HG02943 (cell line): ENCODE measurements at regions not wholly inside any gene's neighbourhood (a gene's known extent, or its start where the extent isn't known, plus 50 kb on each side); places are given as distances from the start of the nearest gene placed in this dataset.
"Not testable (repeated sequence)": the region's sequence is repeated elsewhere in the genome, so short reads cannot be mapped to it uniquely, and the experiment has no call there.

Experiments
- ATAC-seq: cut with Tn5 transposase; IDR thresholded peaks from one replicate; pipeline ENCODE4 v1.9.1; 2021; ENCODE audit warnings: mild to moderate bottlenecking, low read depth, moderate library complexity; ENCODE audit not compliant: unreplicated experiment

DNA sequence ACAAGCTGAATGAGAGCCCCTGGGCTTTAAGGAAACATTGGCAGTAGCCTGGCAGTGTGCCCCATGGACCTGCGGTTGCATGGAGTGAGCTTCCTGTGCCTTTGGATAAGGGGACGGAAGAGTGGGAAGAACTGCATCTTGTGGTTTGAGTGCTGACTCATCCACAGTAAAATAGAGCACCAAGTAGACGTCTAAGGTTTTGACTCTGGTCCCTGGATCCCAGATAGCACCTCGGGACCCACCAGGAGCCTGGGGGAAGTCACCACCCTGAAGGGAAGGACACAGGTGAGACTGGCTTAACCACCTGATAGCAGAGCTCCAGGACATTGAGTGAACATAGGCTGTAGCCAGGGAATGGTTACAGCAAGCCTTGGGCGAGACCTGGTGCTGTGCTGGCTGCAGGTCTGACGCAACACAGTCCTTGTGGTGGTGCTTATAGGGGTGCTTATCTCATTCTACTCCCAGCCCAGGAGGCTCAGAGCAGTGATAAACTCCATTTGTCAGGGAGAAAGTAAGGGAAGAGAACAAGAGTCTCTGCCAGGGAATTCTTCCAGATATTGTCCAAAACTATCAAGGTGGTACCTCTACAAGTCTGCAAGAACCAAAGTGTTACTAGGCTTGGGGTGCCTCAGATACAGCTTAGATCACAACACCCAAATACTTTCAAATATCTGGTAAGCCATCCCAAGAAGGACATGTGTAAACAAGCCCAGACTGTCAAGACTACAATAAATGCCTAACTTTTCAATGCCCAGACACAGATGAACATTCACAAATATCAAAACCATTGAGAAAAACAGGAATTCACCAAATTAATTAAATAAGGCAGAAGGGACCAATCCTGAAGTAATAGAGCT is 123.6 kb upstream of the TET2 start:
- ATAC-seq = no peak

GRCh38 chr4:105023668-105024055 is 123.0 kb upstream of the TET2 start:
- no peak for ATAC-seq

DNA sequence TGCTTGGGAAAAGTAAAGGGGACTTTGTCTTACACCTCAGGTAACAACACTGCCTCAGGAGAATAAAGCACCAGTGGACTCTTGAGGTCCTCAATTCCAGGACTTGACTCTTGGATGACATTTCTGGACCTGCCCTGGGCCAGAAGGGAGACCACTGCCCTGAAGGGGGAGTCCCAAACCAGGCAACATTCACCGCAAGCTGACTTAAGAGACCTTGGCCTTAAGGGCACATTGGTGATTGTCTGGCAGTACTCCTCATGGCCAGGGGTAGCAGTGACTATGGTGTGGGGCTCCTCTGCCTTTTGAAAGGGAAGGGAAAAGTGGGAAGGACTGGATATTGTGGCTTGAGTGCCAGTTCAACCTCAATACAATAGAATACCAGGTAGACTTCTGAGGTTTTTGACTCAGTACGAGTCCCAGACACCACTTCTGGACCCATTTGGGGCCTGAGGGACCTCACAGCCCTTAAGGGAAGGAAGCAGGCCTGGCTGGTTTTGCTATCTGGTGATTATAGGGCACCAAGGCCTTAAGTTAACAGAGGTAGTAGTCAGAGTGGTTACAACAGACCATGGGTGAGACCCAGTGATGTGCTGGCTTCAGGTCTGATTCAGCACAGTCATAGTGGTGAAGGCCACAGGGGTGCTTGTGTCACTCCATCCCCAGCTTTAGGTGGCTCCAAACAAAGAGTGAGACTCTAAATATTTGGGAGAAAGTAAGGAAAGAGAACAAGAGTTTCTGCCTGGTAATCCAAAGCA is 121.2 kb upstream of the TET2 start:
- no peak for ATAC-seq

DNA sequence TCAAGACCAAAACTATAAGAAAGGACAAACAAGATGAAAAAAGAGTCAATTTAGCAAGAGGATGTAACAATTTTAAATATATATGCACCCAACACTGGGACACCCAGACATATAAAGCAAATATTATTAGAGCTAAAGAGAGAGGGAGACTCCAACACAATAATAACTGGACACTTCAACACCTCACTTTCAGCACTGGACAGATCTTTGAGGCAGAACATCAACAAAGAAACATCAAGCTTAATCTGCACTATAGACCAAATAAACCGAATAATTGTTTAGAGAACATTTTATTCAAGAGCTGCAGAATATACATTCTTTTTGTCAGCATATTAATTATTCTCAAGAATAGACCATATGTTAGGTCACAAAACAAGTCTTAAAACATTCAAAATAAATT is 109.7 kb upstream of the TET2 start:
- no peak for ATAC-seq

DNA sequence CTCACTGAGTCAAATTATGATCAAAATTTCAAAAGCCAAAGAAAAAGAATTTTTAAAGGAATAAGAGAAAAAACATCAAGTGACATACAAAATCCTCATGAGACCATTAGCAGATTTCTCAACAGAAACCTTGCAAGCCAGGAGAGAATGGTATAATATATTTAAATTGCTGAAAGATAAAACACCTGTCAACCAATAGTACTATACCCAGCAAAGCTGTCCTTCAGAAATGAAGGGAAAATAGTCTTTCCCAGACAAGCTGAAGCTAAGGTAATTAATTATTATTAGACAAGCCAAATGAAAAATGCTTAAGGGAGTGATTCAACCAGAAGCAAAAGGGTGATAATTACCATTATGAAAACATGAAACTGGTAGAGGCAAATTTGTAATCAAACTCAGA is 104.2 kb upstream of the TET2 start:
- no peak for ATAC-seq

GRCh38 chr4:105050896-105051295 is 95.8 kb upstream of the TET2 start:
- ATAC-seq = no peak

DNA sequence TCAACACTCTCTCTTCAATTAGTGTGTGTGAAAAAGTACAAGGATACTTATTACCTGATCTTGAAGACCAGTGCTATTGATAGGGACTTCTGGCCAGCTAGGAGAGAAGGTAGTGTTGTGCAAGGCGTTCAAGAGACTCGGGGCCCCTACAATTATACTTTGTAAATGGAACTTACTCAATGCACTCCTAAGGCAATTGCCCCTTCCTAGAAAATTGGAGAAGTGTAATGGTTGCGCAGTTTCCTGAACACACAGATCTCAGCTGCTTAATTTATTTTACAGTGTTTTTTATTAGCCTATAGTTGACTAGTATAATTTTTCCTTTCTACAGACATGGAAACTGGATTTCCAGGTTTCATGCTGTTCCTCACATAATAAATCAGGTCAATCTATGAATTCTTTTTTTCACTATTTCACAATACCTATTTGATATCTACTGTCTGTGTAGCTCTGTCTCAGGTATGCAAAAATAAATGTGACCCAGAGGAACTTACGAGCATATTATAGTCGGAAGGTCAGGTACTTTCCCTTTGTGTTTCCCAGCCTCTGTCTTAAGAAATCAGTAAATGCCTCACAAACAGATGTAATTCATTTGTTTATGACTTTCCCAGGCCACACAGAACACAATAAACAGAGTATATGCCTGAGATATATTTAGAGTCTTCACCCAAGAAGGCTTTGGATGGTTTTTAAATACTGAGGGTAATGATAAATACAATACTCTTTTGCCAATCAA is 89.1 kb upstream of the TET2 start:
- ATAC-seq = no peak

- no peak for ATAC-seq
Measured at GRCh38 chr4:105058177-105058812, 88.4 kb upstream of the TET2 start.

- no peak for ATAC-seq
Measured at GRCh38 chr4:105059337-105059736, 87.3 kb upstream of the TET2 start.

DNA sequence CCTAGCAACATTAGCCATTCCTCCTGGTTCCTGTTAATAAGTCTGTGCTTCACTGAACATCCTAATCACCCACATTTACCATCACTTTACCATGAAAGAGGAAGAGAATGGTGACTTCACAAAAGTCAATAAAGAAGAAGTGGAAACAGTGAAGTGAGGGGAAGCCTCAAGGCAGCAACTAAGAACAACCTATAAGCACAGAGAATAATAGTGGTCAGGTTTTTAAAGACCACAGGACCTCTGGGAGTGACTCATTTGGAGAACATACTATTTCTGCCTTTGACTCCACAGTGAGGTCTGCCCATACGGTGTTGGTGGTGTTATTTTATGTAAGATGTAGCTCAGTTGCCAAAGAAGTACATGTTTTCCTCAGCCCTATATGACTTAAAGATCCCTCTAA is 86.0 kb upstream of the TET2 start:
- peak; percentile 93 for ATAC-seq

DNA sequence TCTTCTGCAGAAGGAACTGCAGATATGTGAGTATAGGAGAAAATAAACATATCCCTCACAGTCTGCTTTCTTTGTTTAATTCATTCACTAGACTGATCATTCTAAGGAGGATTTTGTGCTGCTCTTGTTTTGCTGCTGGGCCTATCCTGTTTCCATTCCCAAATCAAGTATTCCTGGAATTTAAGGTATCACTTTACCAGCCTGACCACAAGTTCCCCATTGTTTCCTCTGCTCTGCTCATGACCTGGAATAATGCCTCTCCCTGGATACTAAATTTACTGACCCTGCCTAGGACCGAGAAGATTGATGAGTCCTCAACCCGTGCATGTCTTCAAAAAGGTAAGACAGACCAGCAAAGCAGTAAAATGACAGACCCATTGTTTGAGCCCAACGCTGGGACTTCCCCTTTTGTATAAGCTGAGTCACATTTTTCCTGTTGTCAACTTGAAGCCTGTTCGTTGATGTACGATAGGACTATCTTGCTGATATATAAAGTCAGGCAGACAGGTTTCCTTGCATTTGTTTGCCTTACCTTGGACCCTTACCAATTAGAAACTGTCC is 85.5 kb upstream of the TET2 start:
- peak; percentile 41 for ATAC-seq

DNA sequence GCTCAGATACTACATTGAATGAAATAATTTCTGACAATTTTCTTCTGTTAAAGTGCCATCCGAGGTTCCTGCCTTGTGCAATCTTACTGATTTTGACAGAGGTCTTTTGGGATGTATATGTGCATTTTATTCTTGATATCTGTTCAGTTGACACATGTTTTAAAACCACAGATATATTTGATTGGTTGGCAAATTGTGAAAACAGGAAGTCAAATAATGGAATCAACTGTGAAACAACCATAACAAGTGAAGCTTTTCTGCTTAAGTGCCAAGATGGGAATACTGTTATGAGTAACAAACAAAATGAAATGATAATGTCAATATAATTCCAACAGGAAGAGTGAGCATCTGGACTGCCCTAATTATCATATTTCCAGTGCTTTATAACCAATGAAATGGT is 84.9 kb upstream of the TET2 start:
- no peak for ATAC-seq

- ATAC-seq = no peak
Measured at GRCh38 chr4:105066401-105066800, 80.3 kb upstream of the TET2 start.

GRCh38 chr4:105067431-105067830 is 79.2 kb upstream of the TET2 start:
- ATAC-seq = no peak

- ATAC-seq = no peak
Measured at GRCh38 chr4:105067946-105068345, 78.7 kb upstream of the TET2 start.

GRCh38 chr4:105068516-105068915 is 78.2 kb upstream of the TET2 start:
- ATAC-seq = no peak

GRCh38 chr4:105072095-105072494 is 74.6 kb upstream of the TET2 start:
- ATAC-seq = not testable (repeated sequence)

- ATAC-seq = no peak
Measured at GRCh38 chr4:105074097-105074496, 72.6 kb upstream of the TET2 start.

DNA sequence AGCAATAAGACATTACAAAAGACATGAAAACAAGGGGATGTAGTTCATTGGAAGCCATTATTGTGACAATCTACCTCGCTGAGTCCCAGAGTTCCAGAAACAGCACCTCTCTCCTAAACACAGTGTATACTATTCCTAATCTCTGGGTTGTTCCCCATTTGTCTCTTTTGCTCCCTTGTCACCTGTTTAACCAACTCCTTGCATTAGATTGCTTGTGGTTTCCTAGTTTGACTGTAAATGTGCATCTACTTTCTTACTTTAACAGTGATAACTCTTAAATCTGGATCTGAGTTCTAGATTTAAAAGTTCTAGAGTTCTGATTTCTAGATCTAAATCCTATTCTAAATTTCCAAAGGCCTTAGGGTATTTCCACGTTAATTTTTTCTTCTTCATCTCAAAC is 71.6 kb upstream of the TET2 start:
- ATAC-seq = no peak

DNA sequence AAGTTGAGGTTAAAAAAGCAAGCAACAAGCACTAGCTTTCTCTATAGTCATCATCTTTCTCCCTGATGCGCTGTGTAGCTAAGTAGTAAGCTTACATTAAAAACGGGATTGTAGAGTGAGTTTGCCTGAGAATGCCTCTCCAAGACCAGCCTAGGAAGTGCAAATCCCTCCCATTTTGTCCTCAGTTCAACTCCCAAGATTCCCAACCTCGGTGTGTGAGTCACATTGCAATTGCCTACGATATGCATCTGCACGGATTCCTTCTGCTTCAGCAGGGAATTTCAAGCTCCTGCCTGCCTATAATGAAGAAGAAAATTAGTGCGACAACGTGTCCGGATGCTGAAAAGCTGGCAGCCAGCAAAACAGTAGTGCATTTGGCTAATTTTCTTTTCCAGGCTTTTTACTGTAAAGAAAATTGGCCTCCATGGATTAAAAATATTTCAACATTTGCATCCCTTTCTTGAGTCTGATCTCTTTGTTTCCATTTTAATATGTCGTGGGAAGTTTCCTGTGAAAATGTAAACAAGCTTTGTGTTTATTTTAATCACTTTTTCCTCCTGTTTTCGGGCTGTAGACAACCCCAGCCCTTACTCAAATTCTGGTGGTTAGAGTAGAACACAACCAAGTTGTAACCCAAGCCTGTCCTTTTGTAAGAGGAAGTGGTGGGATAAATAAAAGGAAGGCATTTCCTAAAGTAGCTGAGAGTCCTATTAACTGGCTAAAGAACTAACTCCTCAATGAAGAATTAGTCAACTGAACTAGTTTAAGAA is 58.4 kb upstream of the TET2 start:
- no peak for ATAC-seq
